HEK293 (cell line): ENCODE measurements at regions not wholly inside any gene's neighbourhood (a gene's known extent, or its start where the extent isn't known, plus 50 kb on each side); places are given as distances from the start of the nearest gene placed in this dataset.

Source experiments
- CTCF ChIP-seq: fragments of 450-650 bp; formaldehyde crosslinking; IDR thresholded peaks from 2 replicates; pipeline ENCODE4 v1.5.1; 2016; ENCODE audit warnings: missing biosample characterization, missing genetic modification characterization
- MEIS1 ChIP-seq: sonication (generic); formaldehyde crosslinking; IDR thresholded peaks from 2 replicates; pipeline ENCODE4 v1.8.1; 2022; ENCODE audit warnings: missing genetic modification reagents, mild to moderate bottlenecking, borderline replicate concordance
- MYNN ChIP-seq: fragments of 450-650 bp; formaldehyde crosslinking; IDR thresholded peaks from 2 replicates; pipeline ENCODE4 v1.5.1; 2016; ENCODE audit warnings: missing biosample characterization, missing genetic modification characterization, borderline replicate concordance
- ZBTB48 ChIP-seq: fragments of 450-650 bp; formaldehyde crosslinking; IDR thresholded peaks from 2 replicates; pipeline ENCODE4 v1.5.1; 2016; ENCODE audit warnings: missing biosample characterization, missing genetic modification characterization
- ZNF302 ChIP-seq: fragments of 450-650 bp; formaldehyde crosslinking; IDR thresholded peaks from 2 replicates; pipeline ENCODE4 v1.5.1; 2016; ENCODE audit warnings: missing biosample characterization, missing genetic modification characterization, low read depth

DNA sequence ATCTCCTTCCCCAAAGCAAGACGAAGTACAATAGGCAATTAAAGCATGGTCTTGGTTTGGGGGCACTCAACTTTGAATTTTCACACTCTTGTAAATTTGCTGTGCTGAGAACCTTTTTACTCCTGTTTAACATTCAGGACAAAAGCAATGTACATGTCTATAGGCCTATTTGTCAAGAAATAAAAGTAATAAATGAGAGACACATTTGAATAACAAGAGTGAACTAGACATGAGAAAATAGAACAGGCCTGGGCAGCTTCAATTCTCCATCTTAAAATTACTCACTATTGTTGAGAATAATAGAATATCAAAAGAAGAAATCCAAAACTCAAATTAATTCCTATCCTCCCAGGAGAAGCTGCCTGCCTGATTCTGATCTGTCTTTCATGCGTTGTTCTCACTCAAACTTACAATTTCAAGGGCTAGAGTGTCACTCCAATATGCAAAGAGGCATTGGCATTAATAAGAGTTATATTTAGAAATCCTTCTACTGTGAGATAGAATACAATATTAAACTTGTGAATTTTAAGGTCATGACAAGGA lies 192.9 kb upstream of the CCNG1 start:
- no peak for TF ChIP-seq ZBTB48 (tag by site-specific recombination)
- no peak for TF ChIP-seq CTCF (tag by site-specific recombination)
- TF ChIP-seq MEIS1 (CRISPR knock-in tag): no peak
- TF ChIP-seq ZNF302 (tag by site-specific recombination): no peak
- no peak for TF ChIP-seq MYNN (tag by site-specific recombination)
